HCT116 (cell line): ENCODE measurements at regions not wholly inside any gene's neighbourhood (a gene's known extent, or its start where the extent isn't known, plus 50 kb on each side); places are given as distances from the start of the nearest gene placed in this dataset.
"Not testable (repeated sequence)": the region's sequence is repeated elsewhere in the genome, so short reads cannot be mapped to it uniquely, and the experiment has no call there.

Source experiments
- ATAC-seq: fragments of 200-7000 bp; cut with Tn5 transposase; 2 replicates; pipeline ENCODE4 v1.9.1; 2020; ENCODE audit warnings: mild to moderate bottlenecking, moderate library complexity
- BruUV-seq: library from RNA; stranded (reverse); fragments of 400-500 nt; replicated peaks from 2 replicates; lab custom pipeline; 2021; lab: Mats Ljungman, UMichigan
- CTCF ChIA-PET: fragments of 300-600 bp; sonication (Branson Sonifier 250); formaldehyde crosslinking; loops from one replicate; lab custom pipeline; 2021; ENCODE audit warnings: antibody characterized with exemption; lab: Charles Lee
- POLR2A ChIA-PET: fragments of 300-600, 350-600 bp; sonication (Branson Sonifier 250); formaldehyde crosslinking; loops from one replicate; lab custom pipeline; 2021; ENCODE audit warnings: antibody characterized with exemption; lab: Charles Lee
- RAD21 ChIA-PET, 2 experiments: fragments of 300-600 bp; sonication (Branson Sonifier 250); formaldehyde crosslinking; loops; one replicate each; lab custom pipeline; 2023; ENCODE audit warnings: low total read pairs in 2 of 2; ENCODE audit not compliant: uncharacterized antibody in 2 of 2, unreplicated experiment in 2 of 2, low non-redundant PET in 1 of 2; lab: Charles Lee
- DNase-seq: peaks from one replicate; pipeline ENCODE4 v3.0.0-alpha.2; 2010; ENCODE audit warnings: low read depth, low spot score
- H2AFZ ChIP-seq: fragments of 200-600 bp; shearing (Covaris generic), sonication (generic); 2 replicates; pipeline ENCODE4 v1.6.1; 2017; ENCODE audit warnings: low read depth, mixed run types, mixed read lengths, antibody characterized with exemption, low read length; ENCODE audit not compliant: poor library complexity, severe bottlenecking
- H3K27ac ChIP-seq: 2 replicates; pipeline ENCODE4 v1.5.1; 2012; ENCODE audit warnings: low read depth, low read length
- H3K27me3 ChIP-seq: fragments of 200-600 bp; sonication (generic); 2 replicates; pipeline ENCODE4 v1.6.1; 2016; ENCODE audit warnings: mixed run types, low read length, mixed read lengths; ENCODE audit not compliant: insufficient read depth
- H3K36me3 ChIP-seq, 2 experiments: fragments of 200-500 bp in 1 of 2; fragments of 200-600 bp in 1 of 2; sonication (Bioruptor generic) in 1 of 2; sonication (generic) in 1 of 2; 2 replicates each; pipeline versions ENCODE4 v1.5.1 to v1.6.1; 2014 to 2016; ENCODE audit warnings: low read length in 2 of 2, inconsistent platforms in 1 of 2, mixed read lengths in 1 of 2, mixed run types in 1 of 2; ENCODE audit not compliant: insufficient read depth in 2 of 2, control insufficient read depth in 1 of 2
- H3K4me1 ChIP-seq, 2 experiments: fragments of 200-600 bp in 1 of 2; sonication (generic) in 1 of 2; 2 replicates each; pipeline versions ENCODE4 v1.5.1 to v1.6.1; 2012 to 2017; ENCODE audit warnings: low read length in 2 of 2, inconsistent platforms in 1 of 2, mild to moderate bottlenecking in 1 of 2, mixed read lengths in 1 of 2, mixed run types in 1 of 2, moderate library complexity in 1 of 2; ENCODE audit not compliant: insufficient read depth in 2 of 2, control insufficient read depth in 1 of 2
- H3K4me2 ChIP-seq: fragments of 200-600 bp; sonication (generic); 2 replicates; pipeline ENCODE4 v1.6.1; 2017; ENCODE audit warnings: mixed run types, low read length, mixed read lengths
- H3K4me3 ChIP-seq, 2 experiments: fragments of 200-600 bp in 1 of 2; sonication (generic) in 1 of 2; replicated peaks in 1 of 2; 2 replicates each; pipeline ENCODE4 v1.5.1; 2011 to 2016; ENCODE audit warnings: low read length in 2 of 2, control low read depth in 1 of 2, low read depth in 1 of 2, mild to moderate bottlenecking in 1 of 2, mixed read lengths in 1 of 2, mixed run types in 1 of 2
- H3K79me2 ChIP-seq: fragments of 200-600 bp; sonication (generic); 2 replicates; pipeline ENCODE4 v1.6.1; 2017; ENCODE audit warnings: mild to moderate bottlenecking, mixed run types, low read length, moderate library complexity, mixed read lengths; ENCODE audit not compliant: insufficient read depth
- H3K9ac ChIP-seq: fragments of 200-600 bp; sonication (generic); 2 replicates; pipeline ENCODE4 v1.6.1; 2016; ENCODE audit warnings: low read length, mixed read lengths
- H3K9me2 ChIP-seq: fragments of 200-600 bp; sonication (generic), shearing (Covaris generic); 2 replicates; pipeline ENCODE4 v1.6.1; 2017; ENCODE audit warnings: mixed run types, mild to moderate bottlenecking, moderate library complexity; ENCODE audit not compliant: insufficient read depth
- H3K9me3 ChIP-seq, 2 experiments: fragments of 200-500 bp in 1 of 2; fragments of 200-600 bp in 1 of 2; sonication (Bioruptor generic) in 1 of 2; sonication (generic) in 1 of 2; 2 replicates each; pipeline ENCODE4 v1.6.1; 2014 to 2017; ENCODE audit warnings: low read length in 2 of 2, mixed read lengths in 2 of 2, inconsistent platforms in 1 of 2, low read depth in 1 of 2, mild to moderate bottlenecking in 1 of 2, mixed run types in 1 of 2, moderate library complexity in 1 of 2; ENCODE audit not compliant: control insufficient read depth in 1 of 2, insufficient read depth in 1 of 2
- H4K20me1 ChIP-seq: fragments of 200-600 bp; sonication (generic), shearing (Covaris generic); 2 replicates; pipeline ENCODE4 v1.6.1; 2017; ENCODE audit warnings: mixed run types, mild to moderate bottlenecking, moderate library complexity; ENCODE audit not compliant: insufficient read depth
- ELF1 ChIP-seq: IDR thresholded peaks from 2 replicates; pipeline ENCODE4 v1.6.1; 2012; ENCODE audit warnings: low read depth, borderline replicate concordance
- EZH2phosphoT487 ChIP-seq: fragments of 200-600 bp; IDR thresholded peaks from 2 replicates; pipeline ENCODE4 v1.6.1; 2018; ENCODE audit warnings: antibody characterized with exemption, borderline replicate concordance
- FOSL1 ChIP-seq: IDR thresholded peaks from 2 replicates; pipeline ENCODE4 v1.6.1; 2012; ENCODE audit warnings: low read depth
- JUND ChIP-seq: IDR thresholded peaks from 2 replicates; pipeline ENCODE4 v1.6.1; 2012
- POLR2AphosphoS5 ChIP-seq: IDR thresholded peaks from 2 replicates; pipeline ENCODE4 v1.6.1; 2011; ENCODE audit warnings: mild to moderate bottlenecking, low read depth, low read length, moderate library complexity
- RAD21 ChIP-seq: IDR thresholded peaks from 2 replicates; pipeline ENCODE4 v1.6.1; 2012; ENCODE audit warnings: low read depth, mild to moderate bottlenecking
- SRF ChIP-seq: IDR thresholded peaks from 2 replicates; pipeline ENCODE4 v1.6.1; 2012; ENCODE audit warnings: low read depth
- YY1 ChIP-seq: IDR thresholded peaks from 2 replicates; pipeline ENCODE4 v1.6.1; 2011; ENCODE audit warnings: low read length, low read depth, moderate library complexity, mild to moderate bottlenecking; ENCODE audit not compliant: insufficient replicate concordance; ENCODE audit errors: extremely low read depth
- ZFX ChIP-seq: fragments of 450-650 bp; IDR thresholded peaks from 2 replicates; pipeline ENCODE4 v1.6.1; 2017
- ZNF274 ChIP-seq: fragments of 200-500 bp; sonication (Bioruptor generic); IDR thresholded peaks from 2 replicates; pipeline ENCODE4 v1.6.1; 2014; ENCODE audit warnings: mild to moderate bottlenecking, low read depth, low read length, inconsistent platforms
- intact Hi-C: fragments of 100-400 bp; cut with micrococcal nuclease; formaldehyde crosslinking; loops from 2 replicates; pipeline ENCODE4 v1.10.0; 2022
- TF ChIP-seq, protein P1 (sequence below): IDR thresholded peaks from 2 replicates; pipeline ENCODE4 v1.6.1; 2012; ENCODE audit warnings: low read depth
- TF ChIP-seq, protein P2 (sequence below): IDR thresholded peaks from 2 replicates; pipeline ENCODE4 v1.6.1; 2011; ENCODE audit warnings: mild to moderate bottlenecking, low read length, moderate library complexity; ENCODE audit not compliant: insufficient replicate concordance; ENCODE audit errors: extremely low read depth
- TF ChIP-seq, protein P3 (sequence below), 3 experiments: fragments of 200-600 bp in 1 of 3; sonication (generic) in 1 of 3; IDR thresholded peaks in 2 of 3; conservative IDR thresholded peaks in 1 of 3; 2 replicates each; pipeline ENCODE4 v1.5.1; 2012 to 2017; ENCODE audit warnings: low read depth in 2 of 3, low read length in 2 of 3, antibody characterized with exemption in 1 of 3, borderline replicate concordance in 1 of 3, control low read depth in 1 of 3, mild to moderate bottlenecking in 1 of 3, mixed read lengths in 1 of 3, mixed run types in 1 of 3, moderate library complexity in 1 of 3; ENCODE audit not compliant: insufficient read depth in 1 of 3

DNA sequence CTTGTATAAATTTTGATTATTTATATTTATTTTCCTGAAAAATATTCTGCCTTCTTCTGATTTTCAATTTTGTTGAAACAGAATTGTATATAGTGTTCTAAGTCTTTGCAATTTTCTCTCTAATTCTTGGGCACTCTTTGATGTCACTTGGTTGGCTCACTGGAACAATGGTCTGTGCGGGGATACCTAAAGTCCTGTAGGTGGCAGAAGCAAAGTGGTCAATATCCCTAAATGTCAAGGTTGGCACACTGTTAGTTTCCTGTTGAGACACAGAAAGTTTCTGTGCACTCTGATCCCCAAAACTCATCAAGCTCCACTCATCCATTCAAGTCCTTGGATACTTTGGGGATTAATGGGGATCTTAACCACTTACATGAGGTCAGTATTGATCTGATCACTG, 480.8 kb upstream of the CCNG1 start:
- Histone ChIP-seq H3K36me3 (no peaks in the 10 kb centered on the region), H3K9me3 (no peaks in the 10 kb centered on the region; a peak in 1 of 4 replicates)
- BruUV-seq = no TSS peak

DNA sequence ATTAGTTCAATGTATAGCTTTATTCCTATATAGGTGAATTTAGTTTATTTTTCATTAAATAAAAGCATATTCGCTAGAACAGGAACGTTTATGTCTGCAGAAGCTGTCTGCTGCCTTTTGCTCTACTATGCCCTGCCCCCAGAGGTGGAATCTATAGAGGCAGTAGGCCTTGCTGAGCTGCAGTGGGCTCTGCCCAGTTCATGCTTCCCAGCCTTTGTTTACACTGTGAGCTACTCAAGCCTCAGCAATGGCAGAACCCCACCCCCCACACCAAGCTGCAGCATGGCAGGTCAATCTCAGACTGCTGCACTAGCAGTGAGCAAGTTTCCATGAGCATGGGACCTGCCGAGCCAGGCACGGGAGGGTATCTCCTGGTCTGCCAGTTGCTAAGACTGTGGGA, 473.3 kb upstream of the CCNG1 start:
- H3K27me3 ChIP-seq, H3K4me1 ChIP-seq, H3K9me3 ChIP-seq, H3K9me2 ChIP-seq, H3K36me3 ChIP-seq, RAD21 ChIA-PET, POLR2A ChIA-PET, H3K9ac ChIP-seq, H3K4me3 ChIP-seq, H3K79me2 ChIP-seq, DNase-seq, intact Hi-C loops, ATAC-seq, BruUV-seq, H3K27ac ChIP-seq, H2AFZ ChIP-seq, H4K20me1 ChIP-seq, CTCF ChIA-PET, H3K4me2 ChIP-seq: not testable (repeated sequence)

More for the DNA sequence above, 480.8 kb upstream of the CCNG1 start:
- Histone ChIP-seq H4K20me1 (no peaks in the 10 kb centered on the region), H3K9ac (no peak overlapping the region), H3K27ac (no peak overlapping the region), H3K4me3 (no peak overlapping the region), H3K27me3 (no peaks in the 10 kb centered on the region), H3K4me2 (no peak overlapping the region), H3K4me1 (no peaks in the 10 kb centered on the region), H2AFZ (no peak overlapping the region), H3K9me2 (no peaks in the 10 kb centered on the region), H3K79me2 (no peaks in the 10 kb centered on the region)
- TF ChIP-seq, protein P1, sequence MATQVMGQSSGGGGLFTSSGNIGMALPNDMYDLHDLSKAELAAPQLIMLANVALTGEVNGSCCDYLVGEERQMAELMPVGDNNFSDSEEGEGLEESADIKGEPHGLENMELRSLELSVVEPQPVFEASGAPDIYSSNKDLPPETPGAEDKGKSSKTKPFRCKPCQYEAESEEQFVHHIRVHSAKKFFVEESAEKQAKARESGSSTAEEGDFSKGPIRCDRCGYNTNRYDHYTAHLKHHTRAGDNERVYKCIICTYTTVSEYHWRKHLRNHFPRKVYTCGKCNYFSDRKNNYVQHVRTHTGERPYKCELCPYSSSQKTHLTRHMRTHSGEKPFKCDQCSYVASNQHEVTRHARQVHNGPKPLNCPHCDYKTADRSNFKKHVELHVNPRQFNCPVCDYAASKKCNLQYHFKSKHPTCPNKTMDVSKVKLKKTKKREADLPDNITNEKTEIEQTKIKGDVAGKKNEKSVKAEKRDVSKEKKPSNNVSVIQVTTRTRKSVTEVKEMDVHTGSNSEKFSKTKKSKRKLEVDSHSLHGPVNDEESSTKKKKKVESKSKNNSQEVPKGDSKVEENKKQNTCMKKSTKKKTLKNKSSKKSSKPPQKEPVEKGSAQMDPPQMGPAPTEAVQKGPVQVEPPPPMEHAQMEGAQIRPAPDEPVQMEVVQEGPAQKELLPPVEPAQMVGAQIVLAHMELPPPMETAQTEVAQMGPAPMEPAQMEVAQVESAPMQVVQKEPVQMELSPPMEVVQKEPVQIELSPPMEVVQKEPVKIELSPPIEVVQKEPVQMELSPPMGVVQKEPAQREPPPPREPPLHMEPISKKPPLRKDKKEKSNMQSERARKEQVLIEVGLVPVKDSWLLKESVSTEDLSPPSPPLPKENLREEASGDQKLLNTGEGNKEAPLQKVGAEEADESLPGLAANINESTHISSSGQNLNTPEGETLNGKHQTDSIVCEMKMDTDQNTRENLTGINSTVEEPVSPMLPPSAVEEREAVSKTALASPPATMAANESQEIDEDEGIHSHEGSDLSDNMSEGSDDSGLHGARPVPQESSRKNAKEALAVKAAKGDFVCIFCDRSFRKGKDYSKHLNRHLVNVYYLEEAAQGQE = no peak
- TF ChIP-seq SRF (no peak), FOSL1 (no peak), POLR2AphosphoS5 (no peak), ELF1 (no peak), JUND (no peak), RAD21 (no peak), ZFX (no peak), EZH2phosphoT487 (no peak), ZNF274 (no peak), YY1 (no peak)
- TF ChIP-seq, protein P2, sequence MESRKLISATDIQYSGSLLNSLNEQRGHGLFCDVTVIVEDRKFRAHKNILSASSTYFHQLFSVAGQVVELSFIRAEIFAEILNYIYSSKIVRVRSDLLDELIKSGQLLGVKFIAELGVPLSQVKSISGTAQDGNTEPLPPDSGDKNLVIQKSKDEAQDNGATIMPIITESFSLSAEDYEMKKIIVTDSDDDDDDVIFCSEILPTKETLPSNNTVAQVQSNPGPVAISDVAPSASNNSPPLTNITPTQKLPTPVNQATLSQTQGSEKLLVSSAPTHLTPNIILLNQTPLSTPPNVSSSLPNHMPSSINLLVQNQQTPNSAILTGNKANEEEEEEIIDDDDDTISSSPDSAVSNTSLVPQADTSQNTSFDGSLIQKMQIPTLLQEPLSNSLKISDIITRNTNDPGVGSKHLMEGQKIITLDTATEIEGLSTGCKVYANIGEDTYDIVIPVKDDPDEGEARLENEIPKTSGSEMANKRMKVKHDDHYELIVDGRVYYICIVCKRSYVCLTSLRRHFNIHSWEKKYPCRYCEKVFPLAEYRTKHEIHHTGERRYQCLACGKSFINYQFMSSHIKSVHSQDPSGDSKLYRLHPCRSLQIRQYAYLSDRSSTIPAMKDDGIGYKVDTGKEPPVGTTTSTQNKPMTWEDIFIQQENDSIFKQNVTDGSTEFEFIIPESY = no peak
- TF ChIP-seq, protein P3, sequence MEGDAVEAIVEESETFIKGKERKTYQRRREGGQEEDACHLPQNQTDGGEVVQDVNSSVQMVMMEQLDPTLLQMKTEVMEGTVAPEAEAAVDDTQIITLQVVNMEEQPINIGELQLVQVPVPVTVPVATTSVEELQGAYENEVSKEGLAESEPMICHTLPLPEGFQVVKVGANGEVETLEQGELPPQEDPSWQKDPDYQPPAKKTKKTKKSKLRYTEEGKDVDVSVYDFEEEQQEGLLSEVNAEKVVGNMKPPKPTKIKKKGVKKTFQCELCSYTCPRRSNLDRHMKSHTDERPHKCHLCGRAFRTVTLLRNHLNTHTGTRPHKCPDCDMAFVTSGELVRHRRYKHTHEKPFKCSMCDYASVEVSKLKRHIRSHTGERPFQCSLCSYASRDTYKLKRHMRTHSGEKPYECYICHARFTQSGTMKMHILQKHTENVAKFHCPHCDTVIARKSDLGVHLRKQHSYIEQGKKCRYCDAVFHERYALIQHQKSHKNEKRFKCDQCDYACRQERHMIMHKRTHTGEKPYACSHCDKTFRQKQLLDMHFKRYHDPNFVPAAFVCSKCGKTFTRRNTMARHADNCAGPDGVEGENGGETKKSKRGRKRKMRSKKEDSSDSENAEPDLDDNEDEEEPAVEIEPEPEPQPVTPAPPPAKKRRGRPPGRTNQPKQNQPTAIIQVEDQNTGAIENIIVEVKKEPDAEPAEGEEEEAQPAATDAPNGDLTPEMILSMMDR (IDR thresholded peaks at IDR 0.05 in 2 of 3, conservative IDR thresholded peaks at IDR 0.05 in 1 of 3; ENCODE audit: borderline replicate concordance in 1 of 3, insufficient read depth in 1 of 3, low read depth in 2 of 3, low read length in 2 of 3) = no peak
- intact Hi-C loops = no loop called here
- ChIA-PET POLR2A (no interaction called here), CTCF (no interaction called here), RAD21 (no interaction called here)
- no peak for DNase-seq
- ATAC-seq = no peak
